ENCODE measurements at regions not wholly inside any gene's neighbourhood (a gene's known extent, or its start where the extent isn't known, plus 50 kb on each side); places are given as distances from the start of the nearest gene placed in this dataset.
"Not testable (repeated sequence)": the region's sequence is repeated elsewhere in the genome, so short reads cannot be mapped to it uniquely, and the experiment has no call there.

DNA sequence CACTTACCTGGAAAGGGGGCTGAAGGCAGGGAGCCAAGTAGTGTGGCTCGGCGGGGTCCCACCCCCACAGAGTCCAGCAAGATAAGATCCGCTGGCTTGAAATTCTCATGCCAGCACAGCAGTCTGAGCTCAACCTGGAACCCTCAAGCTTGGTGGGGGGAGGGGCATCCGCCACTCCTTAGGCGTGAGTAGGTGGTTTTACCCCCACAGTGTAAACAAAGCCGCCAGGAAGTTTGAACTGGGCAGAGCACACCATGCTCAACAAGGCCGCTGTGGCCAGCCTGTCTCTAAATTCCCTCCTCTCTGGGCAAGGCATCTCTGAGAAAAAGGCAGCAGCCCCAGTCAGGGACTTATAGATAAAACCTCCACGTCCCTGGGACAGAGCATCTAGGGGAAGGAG, 156.3 kb downstream of the KBTBD8 start:
- no peak for DNase-seq (ENCODE audit: low read depth)

GRCh38 chr3:67167481-67167880, 169.4 kb downstream of the KBTBD8 start:
- no peak for DNase-seq (ENCODE audit: low read depth)

DNA sequence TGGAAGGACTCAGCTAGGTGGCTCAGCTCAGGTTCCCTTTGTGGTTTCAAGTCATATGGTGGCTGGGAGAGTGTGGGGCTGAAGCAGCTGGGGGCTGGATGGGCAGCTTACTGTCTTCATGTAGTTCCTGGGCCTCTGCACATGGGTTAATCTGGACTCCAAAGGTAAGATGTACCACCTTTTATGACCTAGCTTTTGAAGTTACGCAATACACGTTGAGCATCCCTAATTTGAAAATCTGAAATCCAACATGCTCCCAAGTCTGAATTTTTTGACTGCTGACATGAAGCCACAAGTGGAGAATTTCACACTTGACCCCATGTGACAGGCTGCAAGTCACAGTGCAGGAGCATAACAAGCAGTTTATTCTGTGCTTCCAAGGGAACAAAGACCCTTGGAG, 173.7 kb downstream of the KBTBD8 start:
- DNase-seq (ENCODE audit: low read depth): no peak

DNA sequence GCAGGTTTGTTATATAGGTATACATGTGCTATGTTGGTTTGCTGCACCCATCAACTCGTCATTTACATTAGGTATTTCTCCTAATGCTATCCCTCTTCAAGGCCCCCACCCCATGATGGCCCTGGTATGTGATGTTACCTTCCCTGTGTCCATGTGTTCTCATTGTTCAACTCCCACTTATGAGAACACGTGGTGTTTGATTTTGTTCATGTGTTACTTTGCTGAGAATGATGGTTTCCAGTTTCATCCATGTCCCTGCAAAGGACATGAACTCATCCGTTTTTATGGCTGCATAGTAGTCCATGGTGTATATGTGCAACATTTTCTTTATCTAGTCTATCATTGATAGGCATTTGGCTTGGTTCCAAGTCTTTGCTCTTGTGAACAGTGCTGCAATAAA, 175.0 kb downstream of the KBTBD8 start:
- DNase-seq (ENCODE audit: low read depth): not testable (repeated sequence)

GRCh38 chr3:67176396-67176795, 178.3 kb downstream of the KBTBD8 start:
- DNase-seq (ENCODE audit: low read depth): no peak

DNA sequence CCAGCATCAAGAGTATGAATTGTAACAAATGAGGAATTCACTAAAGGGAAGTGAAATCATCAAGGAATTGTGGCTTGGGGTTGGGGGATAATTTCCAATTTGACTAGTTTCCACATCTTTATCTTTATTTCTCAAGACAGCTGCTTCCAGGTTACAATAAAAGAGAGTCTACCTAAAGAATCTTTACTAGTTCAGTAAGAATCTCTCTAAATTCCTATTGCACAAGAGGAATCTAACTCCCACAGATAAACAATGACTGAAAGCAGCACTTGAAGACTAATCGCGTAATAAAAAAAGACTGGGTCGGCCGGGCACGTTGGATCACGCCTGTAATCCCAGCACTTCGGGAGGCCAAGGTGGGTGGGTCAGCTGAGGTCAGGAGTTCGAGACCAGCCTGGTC, 194.4 kb downstream of the KBTBD8 start:
- DNase-seq (ENCODE audit: low read depth): no peak

DNA sequence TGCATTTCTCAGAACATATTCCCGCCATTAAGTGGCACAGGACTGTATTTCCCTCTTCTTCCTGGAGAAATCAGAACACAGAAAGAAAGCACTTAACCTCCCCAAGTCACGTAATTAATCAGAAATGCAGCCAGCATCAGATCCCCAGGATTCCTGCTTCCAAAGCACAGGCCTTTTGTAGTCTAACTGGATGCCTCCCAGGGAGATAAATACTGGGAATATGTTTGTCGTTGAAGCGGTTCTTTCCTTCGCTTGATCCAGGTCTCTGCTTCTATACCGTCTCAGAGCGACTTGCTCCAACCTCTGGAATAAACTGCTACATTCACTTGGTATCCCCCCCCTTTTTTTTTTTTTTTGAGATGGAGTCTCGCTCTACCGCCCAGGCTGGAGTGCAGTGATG, 198.6 kb downstream of the KBTBD8 start:
- no peak for DNase-seq (ENCODE audit: low read depth)

DNA sequence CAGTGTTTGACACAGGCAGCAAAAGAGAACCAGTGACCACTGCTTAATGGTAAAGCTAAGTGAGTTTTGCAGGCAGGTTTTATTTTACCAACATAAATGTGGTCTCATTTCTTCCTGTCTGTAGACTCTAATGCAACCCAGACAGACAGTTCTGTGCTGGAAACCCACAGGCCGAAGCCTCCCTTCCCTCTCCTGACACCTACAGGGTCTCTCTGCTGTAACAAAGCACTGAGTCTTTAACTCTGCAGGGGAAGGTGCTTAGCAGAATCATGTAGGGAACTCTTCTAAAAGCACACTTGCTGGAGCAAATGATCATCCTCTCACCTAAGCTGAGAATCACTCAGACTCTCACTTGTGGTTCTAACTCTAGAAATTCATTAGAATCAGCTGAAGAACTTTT, 200.3 kb downstream of the KBTBD8 start:
- no peak for DNase-seq (ENCODE audit: low read depth)

DNA sequence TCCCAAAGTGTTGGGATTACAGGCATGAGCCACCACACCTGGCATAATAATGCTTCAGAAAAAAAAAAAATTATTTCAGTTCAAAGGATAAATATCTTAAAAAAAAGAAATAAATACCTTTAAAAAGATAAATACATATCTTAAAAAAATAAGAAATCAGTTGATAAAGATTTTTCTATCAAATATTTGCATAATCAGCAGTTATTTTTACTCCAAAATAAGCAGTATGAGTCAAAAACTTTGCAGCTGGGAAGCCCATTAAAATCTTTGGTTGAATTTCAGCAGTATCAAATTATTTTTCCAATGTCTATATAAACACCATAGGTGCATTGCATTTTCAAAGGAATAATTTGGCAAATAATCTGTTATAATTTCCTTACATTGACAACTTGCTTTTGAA, 202.5 kb downstream of the KBTBD8 start:
- no peak for DNase-seq (ENCODE audit: low read depth)

DNA sequence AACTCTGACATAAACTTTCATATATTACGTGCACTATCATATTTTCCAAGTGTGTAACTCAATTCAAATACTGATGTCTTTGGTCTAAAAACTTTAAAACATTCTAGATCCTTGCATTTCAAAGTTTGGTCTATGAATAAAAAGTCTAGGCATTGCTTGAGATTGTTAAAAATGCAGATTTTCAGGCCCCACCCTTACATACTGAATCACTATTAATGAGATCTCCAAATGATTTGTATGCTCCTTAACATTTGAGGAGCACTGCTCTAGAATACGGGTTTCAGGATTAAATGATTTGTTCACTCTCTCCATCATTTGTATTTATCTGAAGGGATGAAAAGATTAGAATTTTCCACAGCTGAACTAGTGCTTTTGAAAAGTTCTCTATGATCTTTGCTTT, 202.9 kb downstream of the KBTBD8 start:
- DNase-seq (ENCODE audit: low read depth): no peak

DNA sequence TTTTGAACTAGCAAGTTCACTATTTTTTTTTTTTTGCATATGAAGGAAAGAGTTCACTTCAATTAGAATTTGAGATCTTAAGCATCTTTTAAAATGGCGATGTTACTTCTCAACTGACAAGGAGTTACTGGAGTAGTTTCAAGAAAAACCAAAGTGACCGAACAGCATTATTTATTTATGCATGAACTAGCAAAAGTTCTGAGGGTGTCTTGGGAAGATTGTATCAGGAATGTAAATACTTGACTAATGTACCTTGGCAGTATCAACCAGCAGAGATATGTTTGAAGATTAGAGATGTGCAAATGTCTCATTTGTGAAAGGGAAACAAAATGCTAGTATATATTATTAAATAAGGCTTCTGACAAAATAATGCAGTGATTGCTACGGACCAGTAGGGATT, 203.9 kb downstream of the KBTBD8 start:
- DNase-seq (ENCODE audit: low read depth): no peak

DNA sequence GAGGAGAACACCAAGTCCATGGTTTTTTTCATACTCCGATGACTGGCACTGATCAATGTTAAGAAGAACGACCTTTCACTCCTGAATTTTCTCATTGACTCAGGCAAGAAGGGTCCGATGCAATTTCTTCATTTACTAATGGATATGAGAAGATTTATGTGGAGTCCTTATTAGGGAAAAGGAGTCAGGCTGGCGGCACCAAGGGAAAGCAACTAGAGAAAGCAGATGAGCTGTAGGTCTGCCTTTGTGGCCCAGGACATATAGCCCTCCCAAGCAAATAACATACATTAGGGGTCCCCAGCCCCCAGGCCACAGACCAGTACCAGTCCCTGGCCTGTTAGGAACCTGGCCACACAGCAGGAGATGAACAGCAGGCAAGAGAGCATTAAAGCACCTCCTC, 206.8 kb downstream of the KBTBD8 start:
- no peak for DNase-seq (ENCODE audit: low read depth)

GRCh38 chr3:67215690-67216089, 217.6 kb downstream of the KBTBD8 start:
- no peak for DNase-seq (ENCODE audit: low read depth)

DNA sequence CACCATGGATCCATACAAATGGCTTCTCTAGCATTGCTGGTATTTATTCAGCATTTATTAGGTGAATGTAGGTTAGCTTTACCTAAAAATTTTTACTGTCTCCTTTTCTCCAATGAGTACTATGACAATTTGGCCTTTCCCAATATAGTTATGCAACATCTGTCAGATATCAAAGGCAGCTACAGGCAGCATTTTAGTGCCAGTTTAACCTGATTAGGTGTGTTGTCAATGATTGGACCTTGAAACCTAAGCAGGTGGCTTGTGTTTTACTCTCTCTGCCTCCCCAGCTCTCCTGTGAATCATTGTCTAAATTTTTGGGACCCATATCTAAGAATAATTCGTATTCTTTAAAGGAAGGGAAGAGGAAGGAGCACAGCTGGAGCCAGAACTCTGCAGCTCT, 228.9 kb downstream of the KBTBD8 start:
- DNase-seq (ENCODE audit: low read depth): no peak

- DNase-seq (ENCODE audit: low read depth): no peak
Observed at GRCh38 chr3:67228136-67228535, 230.0 kb downstream of the KBTBD8 start.

DNA sequence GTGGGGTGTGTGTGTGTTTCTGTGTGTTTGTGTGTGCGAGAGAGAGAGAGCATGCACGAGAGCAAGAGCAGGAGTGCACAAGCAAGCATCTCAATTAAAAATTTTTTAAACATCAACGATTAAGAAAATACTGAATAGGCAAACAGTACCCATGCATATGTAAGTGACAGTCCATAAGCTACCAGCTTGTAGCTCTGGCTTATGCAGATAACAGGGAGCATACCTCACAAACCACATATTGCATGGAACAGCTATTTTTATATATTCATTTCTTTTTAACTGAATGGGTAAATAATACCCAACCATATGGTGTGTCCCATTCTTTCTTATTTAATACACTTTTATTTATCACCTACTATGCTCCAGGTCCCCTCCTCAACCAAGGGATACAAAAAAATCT, 234.5 kb downstream of the KBTBD8 start:
- DNase-seq (ENCODE audit: low read depth): no peak

GRCh38 chr3:67239353-67239752, 241.2 kb downstream of the KBTBD8 start:
- DNase-seq (ENCODE audit: low read depth): no peak

- DNase-seq (ENCODE audit: low read depth): no peak
Observed at GRCh38 chr3:67241084-67241483, 243.0 kb downstream of the KBTBD8 start.

GRCh38 chr3:67244130-67244529, 246.0 kb downstream of the KBTBD8 start:
- DNase-seq (ENCODE audit: low read depth): no peak

DNA sequence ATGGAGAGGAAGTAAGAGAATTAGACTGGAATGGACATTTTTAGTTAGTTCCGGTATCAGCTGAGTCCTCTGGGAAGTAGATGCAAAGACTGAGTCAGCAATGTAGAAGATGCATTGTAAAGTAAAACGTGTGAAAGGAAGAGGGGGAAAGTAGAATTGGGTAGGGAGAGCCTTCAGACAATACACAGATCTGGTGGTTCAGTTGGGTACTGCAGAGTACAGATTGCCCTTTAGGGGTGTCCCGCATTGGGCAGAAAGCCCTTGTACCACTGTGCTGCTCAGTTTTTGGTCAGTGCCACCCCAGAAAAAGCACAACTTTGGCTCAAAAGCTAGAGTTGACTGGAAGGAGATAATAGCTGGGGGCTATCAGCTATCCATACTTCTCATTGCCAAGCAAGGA, 247.4 kb downstream of the KBTBD8 start:
- no peak for DNase-seq (ENCODE audit: low read depth)

- DNase-seq (ENCODE audit: low read depth): no peak
Observed at GRCh38 chr3:67248726-67249125, 250.6 kb downstream of the KBTBD8 start.

GRCh38 chr3:67252906-67253305, 254.8 kb downstream of the KBTBD8 start:
- not testable (repeated sequence) for DNase-seq (ENCODE audit: low read depth)

DNA sequence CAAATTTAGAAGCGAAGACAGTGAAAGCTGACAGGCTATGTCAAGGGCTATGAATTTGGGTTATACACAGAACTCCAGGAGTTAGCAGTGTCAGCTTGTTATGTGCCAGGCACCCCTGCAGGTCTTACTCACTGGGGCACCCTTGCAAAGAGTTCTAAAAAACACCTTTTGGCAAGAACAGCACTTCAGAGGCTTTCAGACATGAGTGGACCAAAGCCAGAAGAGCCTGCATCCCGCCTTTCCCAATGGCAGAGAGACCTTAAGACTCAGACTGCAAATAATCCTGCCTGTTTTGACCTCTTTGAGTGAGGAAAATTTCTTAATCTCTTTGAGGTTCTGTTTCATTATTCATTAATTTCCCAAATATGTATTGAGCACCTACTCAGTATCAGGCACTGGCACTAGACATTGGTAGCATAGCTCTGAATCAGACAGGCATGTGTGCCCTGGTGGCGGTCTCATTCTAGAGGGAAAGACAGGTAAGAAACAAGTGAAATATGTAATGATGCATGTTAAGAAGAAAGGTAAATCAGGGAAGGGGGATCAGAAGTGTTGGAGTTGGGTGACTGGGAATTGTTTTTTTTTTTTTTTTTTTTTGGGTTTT, 280.0 kb downstream of the KBTBD8 start:
- DNase-seq (ENCODE audit: low read depth): no peak

- no peak for DNase-seq (ENCODE audit: low read depth)
Observed at GRCh38 chr3:67286586-67286985, 288.5 kb downstream of the KBTBD8 start.
